GM21737 (cell line): ENCODE measurements at regions not wholly inside any gene's neighbourhood (a gene's known extent, or its start where the extent isn't known, plus 50 kb on each side); places are given as distances from the start of the nearest gene placed in this dataset.

Experiments
- ATAC-seq: cut with Tn5 transposase; IDR thresholded peaks from one replicate; pipeline ENCODE4 v1.9.1; 2021; ENCODE audit warnings: mild to moderate bottlenecking, moderate library complexity; ENCODE audit not compliant: unreplicated experiment

DNA sequence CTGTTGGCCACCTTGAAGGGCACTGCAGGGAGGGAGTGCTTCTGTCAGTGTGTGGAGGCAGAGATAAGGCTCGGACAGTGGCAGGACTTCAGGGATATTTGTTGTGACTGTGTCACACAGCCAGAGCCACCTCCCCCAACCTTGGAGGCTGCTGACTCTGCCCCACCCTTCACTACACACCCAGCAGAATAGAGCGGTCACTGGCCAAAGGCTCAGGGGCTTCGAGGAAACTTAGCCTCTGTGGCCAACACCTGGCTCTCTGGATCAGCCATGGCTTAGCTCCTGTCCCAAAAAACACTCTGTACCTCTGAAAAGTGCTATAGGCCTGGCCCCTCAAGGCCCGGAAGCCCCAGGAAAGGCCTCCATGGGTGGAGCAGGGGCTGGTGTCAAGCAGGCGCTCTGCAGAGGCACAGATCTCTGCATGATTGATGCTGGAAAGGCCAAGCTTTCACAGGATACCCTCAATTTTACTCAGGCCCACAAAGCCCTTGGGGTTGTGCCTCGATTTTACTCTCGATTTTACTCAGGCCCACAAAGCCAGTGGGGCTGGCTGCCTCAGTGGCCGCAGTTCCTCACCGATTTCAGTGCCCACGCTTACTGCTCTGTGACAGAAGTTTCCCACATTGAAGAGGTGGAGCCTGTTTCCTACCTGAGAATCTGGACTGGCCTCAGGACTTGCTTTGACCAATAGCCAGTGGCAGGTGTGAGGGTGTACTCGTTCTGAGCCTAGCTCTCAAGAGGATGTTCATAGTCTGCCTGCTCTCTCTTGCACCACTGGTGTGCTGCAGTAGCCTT is 113.2 kb upstream of the GPR26 start:
- no peak for ATAC-seq

DNA sequence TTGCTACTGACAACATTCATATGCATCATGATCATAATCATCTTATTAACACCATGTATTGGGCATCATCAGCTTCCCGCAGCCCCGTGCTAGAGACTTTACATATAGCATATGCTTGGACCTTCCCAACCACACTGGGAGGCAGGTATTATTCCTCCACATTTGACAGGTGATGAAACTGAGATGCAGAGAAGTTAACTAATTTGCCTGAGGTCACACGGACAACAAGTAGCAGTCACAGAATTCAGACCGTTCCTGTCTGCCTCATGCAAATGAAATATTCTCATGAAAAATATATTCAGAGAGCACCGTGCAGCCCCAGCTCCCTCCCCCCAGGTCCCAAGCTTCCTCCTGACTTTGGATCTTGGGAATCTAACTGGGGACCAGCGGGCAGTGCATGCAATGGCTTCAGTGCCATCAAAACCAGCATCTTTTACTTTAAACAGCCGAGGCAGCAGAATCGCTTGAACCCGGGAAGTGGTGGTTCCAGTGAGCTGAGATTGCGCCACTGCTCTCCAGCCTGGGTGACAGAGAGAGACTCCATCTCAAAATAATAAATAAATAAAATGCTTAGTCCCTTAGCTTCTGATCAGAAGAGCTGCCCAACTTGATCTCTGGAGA is 112.2 kb upstream of the GPR26 start:
- no peak for ATAC-seq

DNA sequence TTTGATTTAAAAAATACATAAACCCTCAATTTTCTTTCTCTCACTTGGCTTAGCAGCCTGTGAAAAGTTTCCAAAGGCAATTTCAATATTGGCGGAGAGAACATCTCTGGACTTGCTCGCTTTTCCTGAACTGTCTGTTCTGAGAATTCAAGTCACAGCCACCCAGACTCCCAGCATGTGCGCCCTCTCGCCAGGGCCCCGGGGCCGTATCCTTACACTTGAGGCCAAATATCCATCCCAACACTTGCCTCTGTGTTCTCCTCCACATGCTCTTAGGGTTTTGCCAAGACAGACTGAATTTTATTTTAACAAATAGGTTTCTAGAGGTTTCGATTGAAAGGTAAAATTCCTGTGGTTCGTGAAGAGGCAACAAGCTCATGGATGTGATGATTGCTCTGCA is 111.5 kb upstream of the GPR26 start:
- no peak for ATAC-seq

DNA sequence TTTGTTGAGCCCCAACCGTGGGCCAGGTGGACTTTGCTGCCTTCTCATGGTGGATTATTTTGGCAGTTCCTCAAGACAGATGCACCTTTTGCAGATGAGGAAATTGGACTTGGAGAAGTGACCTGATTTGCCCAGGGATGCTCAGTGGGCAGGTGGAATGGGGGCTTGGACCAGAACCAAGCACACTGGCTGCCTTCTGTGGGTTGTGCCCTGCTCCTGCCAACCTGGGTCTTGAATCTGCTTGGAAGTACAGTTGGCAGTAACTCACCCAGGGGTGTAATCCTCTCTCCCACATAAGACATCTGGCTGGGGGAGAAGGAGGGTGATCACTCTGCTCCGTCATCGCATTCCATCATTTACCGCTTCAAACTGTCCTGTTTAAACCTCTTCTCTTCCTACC is 110.5 kb upstream of the GPR26 start:
- no peak for ATAC-seq

DNA sequence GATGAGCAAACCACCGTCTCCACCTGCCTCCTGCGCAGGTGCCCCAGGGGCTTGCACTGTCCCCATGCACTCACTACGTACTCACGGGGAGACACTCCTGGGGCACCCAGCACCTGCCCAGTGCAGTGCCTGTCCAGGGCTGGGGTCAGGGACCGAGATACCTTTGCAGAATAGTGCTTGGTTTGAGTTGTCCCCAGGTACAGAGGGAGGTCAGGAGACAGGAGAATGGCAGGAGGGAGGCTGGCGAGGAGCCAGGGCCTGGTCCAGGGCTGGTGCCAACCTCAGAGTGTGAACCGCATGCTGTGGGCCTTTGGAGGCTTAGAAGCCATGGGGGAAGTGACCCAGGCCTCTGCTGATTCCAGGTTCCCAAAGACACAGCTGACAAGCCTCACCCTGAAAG is 110.1 kb upstream of the GPR26 start:
- ATAC-seq, result no peak

DNA sequence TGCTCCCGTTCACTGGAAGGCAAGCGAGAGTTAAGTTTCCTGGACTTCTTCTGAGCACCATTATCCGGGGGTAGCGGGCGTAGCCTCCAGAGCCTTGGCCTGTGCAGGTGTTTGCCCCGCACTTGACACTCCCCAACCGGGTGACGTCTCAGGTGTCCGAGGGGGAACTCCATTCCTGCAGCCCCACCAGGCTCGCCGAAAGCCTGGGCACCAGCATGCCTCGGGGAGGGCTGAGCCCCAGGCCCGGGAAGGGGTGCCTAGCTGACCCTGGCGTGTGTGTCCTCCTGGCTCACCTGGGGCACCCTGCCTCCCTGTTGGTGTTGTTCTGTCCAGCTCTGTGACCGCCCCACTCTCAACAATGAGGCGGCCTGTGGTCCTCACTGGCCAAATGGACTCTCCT is 109.4 kb upstream of the GPR26 start:
- ATAC-seq, result no peak

DNA sequence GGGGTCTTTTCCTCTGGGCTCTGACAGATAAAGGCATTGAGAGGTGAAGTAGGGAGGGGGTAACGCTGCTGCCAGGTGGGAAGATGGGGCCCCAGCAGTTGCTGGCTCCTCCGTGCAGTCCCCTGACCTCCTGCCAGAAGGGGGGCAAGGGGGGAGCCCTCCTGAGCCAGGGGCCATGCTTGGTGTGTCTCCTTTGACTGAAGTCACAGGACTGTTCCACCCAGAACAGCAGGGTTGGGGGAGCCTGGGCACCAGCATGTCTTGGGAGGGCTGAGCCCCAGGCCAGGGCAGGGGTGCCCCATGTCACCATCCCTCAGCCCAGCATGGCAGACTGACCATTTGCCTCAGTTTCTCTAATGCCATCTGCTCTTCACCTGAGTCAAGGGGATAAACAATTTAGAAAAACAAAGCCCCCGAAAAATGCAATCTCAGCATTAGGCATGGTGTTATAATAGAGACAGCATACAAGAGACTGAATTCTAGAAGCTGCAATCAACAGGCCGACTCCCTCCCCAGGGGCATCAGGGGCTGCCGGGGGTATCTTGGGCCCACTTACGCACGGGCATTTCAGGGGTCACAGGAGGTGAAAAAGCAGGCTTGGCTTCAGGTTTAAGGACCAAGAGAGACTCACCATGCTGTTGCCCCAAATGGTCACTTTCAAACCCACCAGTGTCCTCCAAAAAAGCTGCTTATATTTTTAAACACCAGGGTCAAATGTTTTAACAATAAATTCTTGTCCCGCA is 108.6 kb upstream of the GPR26 start:
- ATAC-seq, result no peak

DNA sequence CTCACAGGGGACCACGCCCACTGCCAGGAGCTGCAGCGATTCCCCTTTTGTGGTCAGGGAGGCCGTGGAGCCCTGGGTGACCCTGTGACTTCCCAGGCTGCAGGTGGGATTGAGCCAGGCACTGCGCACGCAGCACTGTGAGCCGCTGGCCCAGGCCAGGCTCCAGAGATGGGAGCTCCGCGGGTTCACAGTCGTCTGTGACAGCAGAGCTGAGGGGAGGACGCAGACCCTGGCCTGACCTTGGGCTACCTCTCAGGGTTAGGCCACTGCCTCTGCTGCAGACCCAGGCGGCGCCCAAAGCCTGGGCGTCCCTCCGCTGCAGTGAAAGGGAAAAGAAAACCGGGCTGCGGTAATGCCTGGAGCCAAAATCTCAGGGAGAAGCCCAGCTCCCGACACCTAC is 107.5 kb upstream of the GPR26 start:
- no peak for ATAC-seq

DNA sequence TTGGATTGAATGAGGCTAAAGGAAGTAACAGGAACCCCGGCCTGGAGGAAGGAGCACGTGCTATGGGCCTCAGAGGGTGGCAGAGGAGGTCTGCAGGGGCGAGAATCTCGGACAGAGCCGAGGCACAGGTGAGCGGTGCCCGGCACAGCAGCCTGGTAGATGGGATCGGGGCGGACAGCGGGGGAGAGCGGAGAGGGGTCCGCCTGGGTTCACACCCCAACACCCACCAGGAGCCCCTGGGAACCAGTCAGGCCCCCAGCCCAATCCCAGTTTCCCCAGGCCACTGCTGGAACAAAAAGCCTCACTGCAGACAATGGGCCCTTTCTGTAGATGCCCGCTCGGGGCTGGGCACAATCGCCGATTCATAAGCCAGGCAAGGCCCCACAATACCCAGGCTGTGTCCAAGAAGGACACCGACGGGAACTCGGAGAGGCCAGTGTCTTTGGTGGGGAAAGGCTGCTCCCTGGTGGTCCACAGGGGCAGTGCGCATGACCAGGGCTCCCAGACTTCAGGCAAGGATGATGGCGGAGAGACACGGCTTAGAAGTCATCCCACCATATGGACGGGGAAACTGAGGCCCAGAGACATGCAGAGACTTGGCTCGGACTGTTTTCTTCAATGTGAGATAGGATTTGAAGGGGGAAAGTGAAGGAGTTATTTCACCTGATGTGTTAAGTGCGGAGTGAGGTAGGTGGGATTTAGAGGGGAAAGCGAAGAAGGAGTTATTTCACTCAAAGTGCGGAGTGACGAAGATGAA is 106.9 kb upstream of the GPR26 start:
- ATAC-seq, result no peak

DNA sequence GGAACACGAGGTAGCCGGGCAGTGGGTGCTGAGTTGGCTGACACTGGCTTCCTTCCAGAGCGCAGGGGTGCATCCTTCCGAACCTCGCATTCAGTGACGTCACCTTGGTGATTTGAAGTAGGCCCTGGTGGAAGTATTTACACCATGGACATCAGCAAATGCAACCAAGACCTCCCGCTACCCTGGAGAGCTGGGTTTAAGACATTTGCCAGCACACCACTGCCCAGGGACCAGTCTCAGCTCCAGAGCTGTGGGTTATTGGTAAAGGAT is 106.4 kb upstream of the GPR26 start:
- ATAC-seq, result no peak

DNA sequence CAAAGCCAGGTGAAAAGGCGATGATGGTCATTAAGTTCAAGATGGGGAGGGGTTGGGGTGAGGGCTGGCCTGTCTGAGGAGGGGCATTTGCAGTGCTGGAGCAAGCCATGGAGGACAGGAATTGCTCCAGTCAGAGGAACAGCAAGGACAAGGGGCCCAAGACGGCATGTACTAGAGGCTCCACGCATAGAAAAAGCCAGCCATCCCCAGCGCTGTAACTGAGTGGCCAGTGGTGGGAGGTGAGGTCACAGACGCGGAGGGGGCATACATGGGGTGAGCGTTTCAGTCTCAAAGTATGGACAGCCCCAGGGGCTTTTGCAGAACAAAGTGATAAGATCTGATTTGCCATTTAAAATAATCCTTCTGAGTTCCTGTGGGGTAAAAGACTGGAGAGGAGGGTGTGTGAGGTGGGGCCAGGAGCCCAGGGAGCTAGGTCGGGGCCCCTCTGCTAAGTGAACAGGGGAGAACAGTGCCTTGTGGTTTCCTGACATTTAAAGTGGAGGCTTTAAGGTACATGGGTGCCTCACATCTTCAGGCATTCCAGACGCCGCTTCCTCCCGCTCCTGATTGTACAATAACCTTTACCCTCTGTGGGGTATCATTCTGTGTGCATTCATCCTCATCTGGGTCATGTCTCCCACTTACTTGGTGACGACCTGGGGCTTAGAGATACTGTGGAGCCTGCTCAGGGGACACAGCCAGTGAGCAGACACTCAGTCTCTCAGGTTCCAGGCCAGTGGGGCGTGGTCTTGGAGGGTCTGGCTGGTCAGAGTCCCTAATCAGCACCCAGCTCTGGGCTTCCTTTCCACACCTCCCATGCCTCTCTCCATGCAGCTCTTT is 105.6 kb upstream of the GPR26 start:
- ATAC-seq, result no peak

DNA sequence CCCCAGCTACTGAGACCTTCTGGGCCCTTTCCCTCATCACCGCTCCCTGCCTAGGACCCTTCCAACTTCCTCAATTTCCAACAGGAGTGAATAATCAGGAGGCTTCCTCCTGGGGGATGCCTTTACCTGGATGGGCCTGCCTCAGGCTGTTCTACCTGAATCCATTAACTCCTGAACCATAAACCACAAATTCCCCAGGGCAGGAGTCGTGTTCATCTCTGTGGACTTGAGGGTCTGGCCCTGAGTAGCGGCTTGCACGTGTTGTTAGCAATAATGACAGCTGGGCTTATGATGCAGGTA is 105.1 kb upstream of the GPR26 start:
- no peak for ATAC-seq

DNA sequence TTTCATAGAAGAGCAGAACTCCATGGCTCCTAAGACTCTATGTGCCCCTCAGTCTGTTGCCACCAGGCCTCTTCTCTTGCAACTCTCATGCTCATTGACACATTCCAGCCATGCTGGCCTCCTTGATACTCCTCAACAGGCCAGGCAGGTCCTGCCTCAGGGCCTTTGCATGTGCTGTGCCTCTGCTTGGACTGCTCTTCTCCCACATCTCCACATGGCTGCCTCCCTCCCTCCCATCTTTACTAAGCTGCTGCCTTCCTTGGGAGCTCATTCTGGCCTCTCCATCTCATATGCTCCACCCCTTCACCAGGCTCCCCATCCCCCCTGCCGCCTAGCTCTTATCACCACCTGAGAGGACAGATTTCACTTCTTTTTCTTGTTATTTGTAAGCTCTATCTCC is 103.8 kb upstream of the GPR26 start:
- no peak for ATAC-seq

DNA sequence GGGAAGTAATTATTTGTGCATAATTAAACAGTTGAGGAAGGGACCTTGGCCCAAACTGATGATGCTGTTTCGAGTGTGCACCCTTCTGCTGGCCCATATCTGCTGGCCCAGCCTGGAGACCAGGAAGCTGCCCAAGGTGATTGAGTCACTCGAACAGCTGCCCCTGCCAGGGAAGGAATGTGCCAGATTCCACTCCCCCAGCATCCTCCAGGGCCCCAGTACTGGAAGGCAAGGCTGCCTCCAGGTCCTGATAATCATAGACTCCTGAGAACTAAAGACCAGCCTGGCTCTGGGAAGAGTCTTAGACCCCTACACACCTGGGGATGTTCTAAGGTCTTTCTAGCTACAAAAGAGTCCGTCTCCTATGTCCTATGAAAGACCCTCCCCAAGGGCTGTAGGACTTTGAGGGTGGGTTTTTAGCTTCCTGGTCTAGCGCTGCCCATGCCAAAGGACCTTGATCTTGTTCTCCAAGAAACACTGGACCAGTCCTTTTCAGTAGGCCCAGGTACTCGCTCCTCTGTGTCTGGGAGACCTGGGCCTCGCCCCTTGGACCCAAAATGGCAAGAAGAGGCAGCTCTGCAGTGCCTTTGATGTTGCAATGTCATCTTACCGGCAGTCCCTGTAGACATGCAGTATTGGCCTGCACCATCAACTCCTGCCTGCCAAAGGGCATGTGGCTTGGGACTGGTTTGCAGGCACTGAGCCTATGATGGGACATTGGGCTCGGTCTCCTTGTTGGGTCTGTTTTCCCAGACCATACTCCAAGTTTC is 103.2 kb upstream of the GPR26 start:
- no peak for ATAC-seq

DNA sequence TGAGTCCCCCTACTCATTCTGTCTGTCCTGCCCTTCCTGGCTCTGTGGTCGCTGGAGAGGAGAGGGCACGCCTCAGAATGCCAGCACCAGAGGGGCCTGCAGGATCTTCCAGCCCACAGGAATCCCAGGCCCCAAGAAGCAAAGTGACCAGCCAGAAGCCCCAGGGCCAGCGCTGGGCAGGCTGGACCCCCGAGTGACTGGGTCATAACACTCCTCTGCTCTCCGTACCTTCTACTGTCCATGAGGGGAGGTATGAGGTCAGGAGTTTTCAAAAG is 102.6 kb upstream of the GPR26 start:
- no peak for ATAC-seq

DNA sequence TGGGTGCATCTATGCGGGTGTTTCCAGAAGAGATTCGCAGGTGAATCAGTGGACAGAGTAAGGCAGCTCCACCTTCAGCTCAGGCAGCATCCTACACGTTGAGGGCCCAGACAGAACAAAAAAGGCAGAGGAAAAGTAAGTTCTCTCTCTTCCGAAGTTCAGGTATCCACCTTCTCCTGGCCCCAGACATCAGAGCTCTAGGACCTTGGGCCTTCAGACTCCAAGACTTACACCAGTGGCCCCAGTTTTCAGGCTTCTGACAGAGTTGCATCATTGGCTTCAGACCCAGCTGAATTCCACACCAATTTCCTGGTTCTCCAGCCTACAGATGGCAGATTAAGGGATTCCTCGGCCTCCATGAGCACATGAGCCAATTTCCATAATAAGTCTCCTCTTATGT is 102.2 kb upstream of the GPR26 start:
- ATAC-seq, result no peak

DNA sequence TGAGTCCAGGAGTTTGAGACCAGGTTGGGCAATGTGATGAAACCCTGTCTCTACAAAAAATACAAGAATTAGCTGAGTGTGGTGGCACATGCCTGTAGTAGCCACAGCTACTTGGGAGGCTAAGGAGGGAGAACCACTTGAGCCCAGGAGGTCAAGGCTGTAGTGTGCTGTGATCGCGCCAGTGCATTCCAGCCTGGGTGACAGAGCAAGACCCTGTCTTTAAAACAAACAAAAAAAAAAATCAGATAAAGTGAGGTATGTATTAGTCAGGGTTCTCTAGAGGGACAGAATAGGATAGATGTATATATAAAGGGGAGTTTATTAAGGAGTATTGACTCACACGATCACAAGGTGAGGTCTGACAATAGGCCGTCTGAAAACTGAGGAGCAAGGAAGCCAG is 101.5 kb upstream of the GPR26 start:
- no peak for ATAC-seq

DNA sequence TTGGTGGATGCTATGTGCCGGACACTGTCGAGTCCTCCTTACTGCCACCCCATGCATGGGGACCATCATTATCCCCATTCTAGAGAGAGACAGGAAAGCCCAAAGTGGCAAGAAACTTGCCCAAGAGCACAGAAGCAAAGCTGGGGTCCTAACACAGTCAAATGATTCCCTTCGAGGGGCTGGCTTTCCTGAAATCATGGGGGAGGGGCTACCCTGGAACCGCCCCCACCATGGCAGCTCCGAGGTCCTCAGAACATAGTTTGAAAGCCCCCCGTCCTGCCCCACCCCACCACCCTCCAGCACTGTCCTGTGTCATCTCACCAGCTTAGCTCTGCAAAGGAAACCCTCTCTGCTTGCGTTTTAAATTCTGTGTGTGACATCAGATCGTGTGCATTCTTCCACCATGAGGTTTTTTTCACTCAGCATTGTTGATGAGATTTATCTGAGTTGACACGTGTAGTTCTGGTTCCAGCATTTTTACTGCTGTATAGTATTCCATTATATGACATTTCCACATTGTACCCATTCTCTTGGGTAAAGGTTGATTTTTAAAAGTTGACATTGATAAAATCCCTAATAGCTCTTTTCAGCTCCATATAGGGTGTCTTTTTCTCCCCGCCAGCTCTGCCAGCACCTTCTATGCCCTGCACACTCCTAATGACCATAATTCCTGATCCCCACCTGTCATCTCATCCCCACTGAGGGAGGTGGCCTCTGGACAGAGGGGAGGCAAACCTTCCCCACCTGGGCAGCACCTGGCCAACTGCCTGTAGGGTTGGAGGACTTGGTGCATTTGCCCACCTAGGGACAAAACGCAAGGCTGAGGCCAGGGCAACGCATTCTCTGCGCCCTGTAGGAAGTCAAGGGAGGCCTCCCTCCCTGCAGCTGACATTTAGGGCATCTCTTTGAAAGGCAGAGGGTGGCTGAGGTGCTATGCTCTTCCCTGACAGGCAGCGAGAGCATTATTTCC is 100.2 kb upstream of the GPR26 start:
- no peak for ATAC-seq

DNA sequence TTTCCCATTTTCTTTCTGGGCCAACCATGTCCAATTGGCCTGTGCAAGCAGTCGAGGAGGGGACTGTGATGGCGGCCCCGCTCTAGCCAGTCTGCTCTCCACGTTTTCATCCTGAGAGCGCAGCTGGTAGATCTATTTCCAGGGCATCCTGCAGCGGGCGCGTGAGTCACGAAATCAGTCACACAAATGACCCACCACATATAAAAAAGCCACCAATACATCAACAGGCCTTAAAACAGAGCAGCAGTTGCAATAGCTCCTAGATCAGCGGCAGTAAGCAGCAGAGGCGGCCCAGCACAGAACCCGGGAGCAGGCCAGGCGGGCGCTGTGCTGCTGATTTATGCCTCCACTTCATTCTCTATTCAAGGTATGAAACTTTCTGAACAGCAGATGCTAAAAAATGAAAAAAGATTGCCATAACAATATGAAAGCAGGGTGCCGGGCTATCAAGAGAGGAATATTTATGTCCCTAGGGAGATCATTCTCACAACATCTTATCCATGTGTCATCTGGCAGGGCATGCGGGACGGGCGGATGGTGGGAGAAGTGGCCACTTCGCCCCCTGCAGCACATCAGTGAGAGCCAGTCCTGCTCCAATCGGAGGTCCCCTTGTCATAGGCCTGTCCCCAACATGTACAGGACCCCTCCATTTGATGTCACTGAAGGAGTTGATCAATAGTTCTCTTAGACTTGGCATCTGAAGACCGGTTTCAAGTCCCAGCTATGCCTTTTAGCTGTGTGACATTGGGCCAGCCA is 98.0 kb upstream of the GPR26 start:
- no peak for ATAC-seq
